Mucosa of rectum (tissue), 2 donors: ENCODE measurements at regions not wholly inside any gene's neighbourhood (a gene's known extent, or its start where the extent isn't known, plus 50 kb on each side); places are given as distances from the start of the nearest gene placed in this dataset.
"Not testable (repeated sequence)": the region's sequence is repeated elsewhere in the genome, so short reads cannot be mapped to it uniquely, and the experiment has no call there.

Experiments used
- H3K27ac ChIP-seq, 2 donors: one replicate each; pipeline ENCODE4 v1.7.0; 2013; ENCODE audit warnings: inconsistent platforms in 2 of 2, low read depth in 2 of 2, low read length in 2 of 2
- H3K27me3 ChIP-seq, 2 donors: one replicate each; pipeline ENCODE4 v1.7.0; 2013; ENCODE audit warnings: low read length in 2 of 2; ENCODE audit not compliant: control insufficient read depth in 2 of 2, insufficient read depth in 2 of 2
- H3K36me3 ChIP-seq, 2 donors: one replicate each; pipeline ENCODE4 v1.7.0; 2013; ENCODE audit warnings: low read length in 2 of 2; ENCODE audit not compliant: control insufficient read depth in 2 of 2, insufficient read depth in 2 of 2
- H3K4me1 ChIP-seq, 2 donors: one replicate each; pipeline ENCODE4 v1.7.0; 2013; ENCODE audit warnings: low read length in 2 of 2, mild to moderate bottlenecking in 1 of 2; ENCODE audit not compliant: control insufficient read depth in 2 of 2, insufficient read depth in 2 of 2
- H3K4me3 ChIP-seq, 2 donors: one replicate each; pipeline ENCODE4 v1.7.0; 2013; ENCODE audit warnings: low read length in 2 of 2
- H3K9ac ChIP-seq, 2 donors: one replicate each; pipeline ENCODE4 v1.7.0; 2013; ENCODE audit warnings: low read length in 2 of 2, low read depth in 1 of 2, mild to moderate bottlenecking in 1 of 2
- H3K9me3 ChIP-seq, 2 donors: one replicate each; pipeline ENCODE4 v1.7.0; 2013; ENCODE audit warnings: low read length in 2 of 2; ENCODE audit not compliant: control insufficient read depth in 2 of 2
- donor health status: healthy.
- donor health status: Normal muscosa, but diverticular disease.

- not testable (repeated sequence) for H3K27me3 ChIP-seq, H3K4me3 ChIP-seq, H3K27ac ChIP-seq, H3K4me1 ChIP-seq, H3K9ac ChIP-seq, H3K36me3 ChIP-seq, H3K9me3 ChIP-seq
Observed at GRCh38 chr7:79995741-79996140, 138.9 kb upstream of the GNAI1 start.

DNA sequence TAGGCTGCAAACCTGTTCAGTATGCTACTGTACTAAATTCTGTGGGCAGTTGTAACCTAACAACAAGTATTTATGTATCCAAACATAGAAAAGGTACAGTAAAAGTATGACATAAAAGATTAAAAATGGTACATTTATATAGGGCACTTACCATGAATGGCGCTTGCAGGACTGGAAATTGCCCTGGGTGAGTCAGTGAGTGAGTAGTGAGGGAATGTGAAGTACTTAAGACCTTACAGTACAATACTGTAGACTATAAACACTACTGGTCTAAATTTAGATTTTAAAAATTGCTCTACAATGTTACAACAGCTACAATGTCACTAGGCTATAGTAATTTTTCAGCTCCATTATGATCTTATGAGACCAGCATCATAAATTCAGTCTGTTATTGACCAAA lies 146.0 kb upstream of the GNAI1 start:
- Histone ChIP-seq H3K4me1 (no peaks in the 10 kb centered on the region), H3K4me3 (no peak overlapping the region), H3K9me3 (no peaks in the 10 kb centered on the region), H3K9ac (no peak overlapping the region), H3K27ac (no peak overlapping the region), H3K27me3 (no peaks in the 10 kb centered on the region), H3K36me3 (no peaks in the 10 kb centered on the region)

DNA sequence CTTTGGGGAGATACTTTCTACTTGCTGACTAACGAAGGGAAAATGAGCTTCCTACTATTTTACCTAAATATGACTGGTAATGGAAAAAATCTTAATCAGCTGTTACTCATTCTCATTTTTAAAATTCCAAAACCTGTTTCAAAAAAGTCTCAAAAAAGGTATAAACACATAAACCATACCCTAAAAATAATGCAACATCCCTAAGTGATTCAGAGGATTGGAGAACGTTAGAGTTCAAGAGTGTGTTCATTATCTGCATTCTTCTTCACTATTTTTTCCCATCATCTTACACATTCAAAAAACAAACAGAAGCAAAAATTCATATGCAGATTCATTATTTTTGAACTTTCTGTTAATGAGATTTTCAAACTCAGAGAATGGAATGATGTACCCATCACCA lies 150.4 kb upstream of the GNAI1 start:
- Histone ChIP-seq H3K36me3 (no peaks in the 10 kb centered on the region), H3K9me3 (no peaks in the 10 kb centered on the region), H3K4me1 (no peaks in the 10 kb centered on the region), H3K27ac (no peak overlapping the region), H3K27me3 (no peaks in the 10 kb centered on the region), H3K9ac (no peak overlapping the region), H3K4me3 (no peak overlapping the region)

DNA sequence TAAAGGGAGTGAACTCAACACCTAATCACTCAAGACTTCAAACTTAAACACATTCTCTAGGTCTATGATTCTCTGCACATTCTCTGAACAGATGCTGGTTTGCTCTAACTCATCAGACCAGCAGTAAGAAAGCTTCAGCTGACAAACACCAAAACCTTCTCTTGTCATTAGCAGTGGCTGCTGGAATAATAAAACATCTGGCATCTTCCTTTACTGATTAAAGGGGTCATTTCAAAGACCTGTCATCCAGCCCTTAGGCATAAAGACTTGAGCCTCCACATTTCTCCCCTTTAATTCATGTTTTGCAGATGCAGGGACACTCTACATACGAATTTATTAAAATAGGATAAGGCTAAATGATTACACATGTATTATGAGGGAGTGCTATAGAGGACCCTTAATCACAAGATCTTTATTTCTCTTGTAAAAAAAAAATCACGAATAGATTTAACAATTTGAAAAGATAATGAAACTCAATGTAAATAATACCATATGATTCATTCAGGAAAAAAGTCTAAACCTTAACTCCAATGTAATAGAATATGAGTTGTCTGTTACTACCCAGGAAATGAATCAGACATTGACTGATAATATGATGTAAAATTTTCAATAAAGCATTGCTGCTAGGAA lies 152.4 kb upstream of the GNAI1 start:
- no peaks in the 10 kb centered on the region for H3K27me3 ChIP-seq
- H3K27ac ChIP-seq = no peak overlapping the region
- H3K9me3 ChIP-seq = no peaks in the 10 kb centered on the region
- H3K4me3 ChIP-seq = no peak overlapping the region
- no peaks in the 10 kb centered on the region for H3K4me1 ChIP-seq
- no peaks in the 10 kb centered on the region for H3K36me3 ChIP-seq
- H3K9ac ChIP-seq = no peak overlapping the region

GRCh38 chr7:79980376-79980775 lies 154.3 kb upstream of the GNAI1 start:
- Histone ChIP-seq H3K4me3 (no peak overlapping the region), H3K4me1 (no peaks in the 10 kb centered on the region), H3K27me3 (no peaks in the 10 kb centered on the region), H3K9me3 (no peaks in the 10 kb centered on the region), H3K36me3 (no peaks in the 10 kb centered on the region), H3K27ac (no peak overlapping the region), H3K9ac (no peak overlapping the region)

DNA sequence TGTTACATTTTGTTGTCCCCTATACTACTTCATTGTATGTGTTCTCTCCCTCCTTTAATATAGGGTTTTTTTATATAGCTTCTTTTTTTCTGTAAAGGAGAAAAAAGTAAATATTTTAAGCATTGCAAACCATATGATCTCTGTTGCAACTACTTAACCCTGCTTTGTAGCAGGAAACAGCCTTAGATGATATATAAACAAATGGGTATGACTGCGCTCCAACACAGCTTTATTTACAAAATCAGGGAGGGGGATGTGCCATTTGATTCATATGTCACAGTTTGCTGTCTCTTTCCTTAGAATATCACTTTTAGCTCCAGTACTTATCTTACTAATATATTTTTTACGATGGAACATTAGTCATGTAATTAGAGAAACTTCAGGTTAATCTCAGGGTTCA lies 155.2 kb upstream of the GNAI1 start:
- no peaks in the 10 kb centered on the region for H3K36me3 ChIP-seq
- no peaks in the 10 kb centered on the region for H3K9me3 ChIP-seq
- H3K4me3 ChIP-seq = no peak overlapping the region
- H3K4me1 ChIP-seq = no peaks in the 10 kb centered on the region
- H3K27ac ChIP-seq = no peak overlapping the region
- H3K9ac ChIP-seq = no peak overlapping the region
- H3K27me3 ChIP-seq = no peaks in the 10 kb centered on the region

DNA sequence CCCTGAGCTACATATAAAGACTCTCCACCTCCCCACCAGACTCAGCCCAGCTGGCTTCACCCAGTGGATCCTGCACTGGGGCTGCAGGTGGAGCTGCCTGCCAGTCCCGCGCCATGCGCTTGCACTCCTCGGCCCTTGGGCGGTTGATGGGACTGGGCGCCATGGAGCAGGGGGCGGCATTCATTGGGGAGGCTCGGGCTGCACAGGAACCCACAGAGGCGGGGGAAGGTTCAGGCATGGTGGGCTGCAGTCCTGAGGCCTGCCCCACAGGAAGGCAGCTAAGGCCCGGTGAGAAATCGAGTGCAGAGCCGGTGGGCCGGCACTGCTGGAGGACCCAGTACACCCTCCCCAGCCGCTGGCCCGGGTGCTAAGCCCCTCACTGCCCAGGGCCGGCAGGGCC lies 157.2 kb upstream of the GNAI1 start:
- Histone ChIP-seq H3K4me3 (no peak overlapping the region), H3K9ac (no peak overlapping the region), H3K27me3 (no peaks in the 10 kb centered on the region), H3K9me3 (no peaks in the 10 kb centered on the region), H3K36me3 (no peaks in the 10 kb centered on the region), H3K4me1 (no peaks in the 10 kb centered on the region), H3K27ac (no peak overlapping the region)

DNA sequence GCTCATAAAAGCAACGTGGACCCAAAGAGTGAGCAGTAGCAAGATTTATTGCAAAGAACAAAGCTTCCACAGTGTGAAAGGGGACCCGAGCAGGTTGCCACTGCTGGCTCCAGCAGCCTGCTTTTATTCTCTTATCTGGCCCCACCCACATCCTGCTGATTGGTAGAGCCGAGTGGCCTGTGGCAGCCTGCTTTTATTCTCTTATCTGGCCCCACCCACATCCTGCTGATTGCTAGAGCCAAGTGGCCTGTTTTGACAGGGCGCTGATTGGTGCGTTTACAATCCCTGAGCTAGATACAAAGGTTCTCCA lies 158.0 kb upstream of the GNAI1 start:
- not testable (repeated sequence) for H3K9me3 ChIP-seq, H3K4me3 ChIP-seq, H3K4me1 ChIP-seq, H3K27ac ChIP-seq, H3K27me3 ChIP-seq, H3K9ac ChIP-seq, H3K36me3 ChIP-seq

- not testable (repeated sequence) for H3K27me3 ChIP-seq, H3K4me3 ChIP-seq, H3K9me3 ChIP-seq, H3K4me1 ChIP-seq, H3K36me3 ChIP-seq, H3K9ac ChIP-seq, H3K27ac ChIP-seq
Observed at GRCh38 chr7:79975986-79976710, 158.5 kb upstream of the GNAI1 start.

DNA sequence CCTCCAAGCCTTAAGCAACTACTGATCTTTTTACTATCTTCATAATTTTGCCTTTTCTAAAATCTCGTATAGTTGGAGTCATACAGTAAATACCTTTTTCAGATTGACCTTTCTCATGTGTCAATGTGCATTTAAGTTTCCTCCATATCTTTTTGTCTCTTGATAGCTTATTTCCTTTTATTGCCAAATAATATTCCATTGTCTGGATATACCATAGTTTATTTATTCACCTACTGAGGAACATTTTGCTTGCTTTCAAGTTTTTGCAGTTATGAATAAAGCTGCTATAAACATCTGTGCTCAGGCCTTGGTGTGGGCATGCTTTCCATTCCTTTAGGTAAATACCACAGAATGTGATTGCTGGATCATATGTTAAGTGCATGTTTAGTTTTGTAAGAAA lies 161.2 kb upstream of the GNAI1 start:
- no peaks in the 10 kb centered on the region for H3K9me3 ChIP-seq
- H3K4me1 ChIP-seq = no peaks in the 10 kb centered on the region
- H3K27ac ChIP-seq = no peak overlapping the region
- H3K9ac ChIP-seq = no peak overlapping the region
- H3K27me3 ChIP-seq = no peaks in the 10 kb centered on the region
- H3K36me3 ChIP-seq = no peaks in the 10 kb centered on the region
- no peak overlapping the region for H3K4me3 ChIP-seq

DNA sequence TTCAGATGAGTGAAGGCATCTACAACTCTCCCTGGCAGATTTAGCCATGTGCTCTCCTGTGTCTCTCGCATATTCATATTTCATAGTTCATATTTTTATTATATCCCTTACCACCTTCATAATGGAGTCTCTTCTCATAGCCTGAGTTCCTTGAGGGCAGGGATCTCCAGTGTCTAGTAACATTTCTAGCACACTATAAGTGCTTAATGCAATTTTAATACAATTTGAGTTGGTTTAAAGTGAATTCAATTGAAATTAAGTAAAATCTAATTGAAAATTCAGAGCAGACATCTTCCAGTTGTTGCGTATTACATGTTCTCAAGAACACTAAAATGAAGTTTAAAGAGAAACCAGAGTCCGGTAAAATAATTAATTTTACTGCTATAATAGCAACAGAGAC lies 163.6 kb upstream of the GNAI1 start:
- H3K4me3 ChIP-seq = no peak overlapping the region
- H3K4me1 ChIP-seq = no peaks in the 10 kb centered on the region
- no peaks in the 10 kb centered on the region for H3K9me3 ChIP-seq
- H3K36me3 ChIP-seq = no peaks in the 10 kb centered on the region
- H3K27me3 ChIP-seq = no peaks in the 10 kb centered on the region
- no peak overlapping the region for H3K9ac ChIP-seq
- H3K27ac ChIP-seq = no peak overlapping the region
